H9 (cell line): ENCODE measurements at regions not wholly inside any gene's neighbourhood (a gene's known extent, or its start where the extent isn't known, plus 50 kb on each side); places are given as distances from the start of the nearest gene placed in this dataset.

Source experiments
- DNase-seq: peaks from one replicate; pipeline ENCODE4 v3.0.0-alpha.2; 2017
- H2AFZ ChIP-seq: one replicate; pipeline ENCODE4 v1.6.1; 2013; ENCODE audit warnings: mild to moderate bottlenecking, low read length, control low read depth, moderate library complexity
- H2AK5ac ChIP-seq: 2 replicates; pipeline ENCODE4 v1.6.1; 2013; ENCODE audit warnings: low read length, control low read depth, mixed read lengths; ENCODE audit not compliant: insufficient read length
- H2BK120ac ChIP-seq: one replicate; pipeline ENCODE4 v1.6.1; 2013; ENCODE audit warnings: low read depth, mild to moderate bottlenecking, low read length, control low read depth, inconsistent platforms; ENCODE audit not compliant: poor library complexity, severe bottlenecking
- H2BK12ac ChIP-seq: 2 replicates; pipeline ENCODE4 v1.6.1; 2013; ENCODE audit warnings: low read length, control low read depth, mixed read lengths, low read depth; ENCODE audit not compliant: insufficient read length
- H2BK15ac ChIP-seq: 2 replicates; pipeline ENCODE4 v1.6.1; 2013; ENCODE audit warnings: low read depth, low read length, control low read depth
- H2BK20ac ChIP-seq: one replicate; pipeline ENCODE4 v1.6.1; 2013; ENCODE audit warnings: low read depth, mild to moderate bottlenecking, low read length, control low read depth, inconsistent platforms; ENCODE audit not compliant: poor library complexity, severe bottlenecking
- H2BK5ac ChIP-seq: 2 replicates; pipeline ENCODE4 v1.6.1; 2013; ENCODE audit warnings: low read length, control low read depth, mixed read lengths; ENCODE audit not compliant: insufficient read length
- H3K14ac ChIP-seq: 2 replicates; pipeline ENCODE4 v1.6.1; 2013; ENCODE audit warnings: low read length, control low read depth; ENCODE audit not compliant: insufficient read depth
- H3K18ac ChIP-seq: 2 replicates; pipeline ENCODE4 v1.6.1; 2013; ENCODE audit warnings: low read depth, mild to moderate bottlenecking, mixed read lengths, low read length, control low read depth; ENCODE audit not compliant: insufficient read length
- H3K23ac ChIP-seq: 2 replicates; pipeline ENCODE4 v1.6.1; 2013; ENCODE audit warnings: low read length, control low read depth, mixed read lengths, low read depth; ENCODE audit not compliant: insufficient read length
- H3K23me2 ChIP-seq: 2 replicates; pipeline ENCODE4 v1.6.1; 2013; ENCODE audit warnings: low read depth, mild to moderate bottlenecking, mixed read lengths, low read length, control low read depth; ENCODE audit not compliant: insufficient read length, poor library complexity, severe bottlenecking
- H3K27ac ChIP-seq: 2 replicates; pipeline ENCODE4 v1.5.1; 2013; ENCODE audit warnings: low read length, control low read depth, mixed read lengths, low read depth; ENCODE audit not compliant: insufficient read length
- H3K27me3 ChIP-seq: 2 replicates; pipeline ENCODE4 v1.6.1; 2013; ENCODE audit warnings: low read length, control low read depth, inconsistent platforms; ENCODE audit not compliant: insufficient read depth
- H3K4ac ChIP-seq: 2 replicates; pipeline ENCODE4 v1.6.1; 2013; ENCODE audit warnings: low read depth, mild to moderate bottlenecking, control low read depth, inconsistent platforms, low read length, moderate library complexity
- H3K4me1 ChIP-seq: 2 replicates; pipeline ENCODE4 v1.6.1; 2013; ENCODE audit warnings: low read length, control low read depth, inconsistent platforms; ENCODE audit not compliant: insufficient read depth
- H3K4me2 ChIP-seq: 2 replicates; pipeline ENCODE4 v1.6.1; 2013; ENCODE audit warnings: low read length, control low read depth, mixed read lengths; ENCODE audit not compliant: insufficient read length, insufficient read depth
- H3K56ac ChIP-seq: 2 replicates; pipeline ENCODE4 v1.6.1; 2013; ENCODE audit warnings: low read depth, mild to moderate bottlenecking, mixed read lengths, low read length, control low read depth; ENCODE audit not compliant: insufficient read length
- H3K79me1 ChIP-seq: 2 replicates; pipeline ENCODE4 v1.6.1; 2013; ENCODE audit warnings: low read depth, mild to moderate bottlenecking, moderate library complexity, low read length, control low read depth, inconsistent platforms; ENCODE audit not compliant: insufficient read depth, poor library complexity, severe bottlenecking
- H3K79me2 ChIP-seq: 2 replicates; pipeline ENCODE4 v1.6.1; 2013; ENCODE audit warnings: low read length, control low read depth, inconsistent platforms; ENCODE audit not compliant: insufficient read depth
- H3K9ac ChIP-seq: 2 replicates; pipeline ENCODE4 v1.6.1; 2013; ENCODE audit warnings: low read length, control low read depth, mixed read lengths; ENCODE audit not compliant: insufficient read length; ENCODE audit errors: extremely low read depth
- H3K9me3 ChIP-seq: one replicate; pipeline ENCODE4 v1.6.1; 2013; ENCODE audit warnings: low read depth, low read length, inconsistent platforms; ENCODE audit not compliant: control insufficient read depth
- H3T11ph ChIP-seq: one replicate; pipeline ENCODE4 v1.6.1; 2013; ENCODE audit warnings: mild to moderate bottlenecking, low read length, control low read depth, inconsistent platforms
- H4K20me1 ChIP-seq: one replicate; pipeline ENCODE4 v1.6.1; 2013; ENCODE audit not compliant: control insufficient read depth, insufficient read length, insufficient read depth
- H4K5ac ChIP-seq: 2 replicates; pipeline ENCODE4 v1.6.1; 2013; ENCODE audit warnings: low read depth, mild to moderate bottlenecking, mixed read lengths, low read length, control low read depth; ENCODE audit not compliant: insufficient read length
- H4K8ac ChIP-seq: replicated peaks from 2 replicates; pipeline ENCODE4 v1.6.1; 2013; ENCODE audit warnings: low read length, control low read depth, mixed read lengths, low read depth; ENCODE audit not compliant: insufficient read length
- H4K91ac ChIP-seq: 2 replicates; pipeline ENCODE4 v1.6.1; 2013; ENCODE audit warnings: low read depth, mild to moderate bottlenecking, moderate library complexity, mixed read lengths, low read length, control low read depth; ENCODE audit not compliant: insufficient read length
- H3K27ac Mint-ChIP-seq, 3 experiments: 2 replicates in 2 of 3; 3 replicates in 1 of 3; pipeline ENCODE4 v1.8.0; 2020 to 2021; ENCODE audit warnings: mixed read lengths in 3 of 3, mild to moderate bottlenecking in 1 of 3, moderate library complexity in 1 of 3
- H3K27me3 Mint-ChIP-seq: 2 replicates; pipeline ENCODE4 v1.8.0; 2021; ENCODE audit warnings: low read depth, mild to moderate bottlenecking, moderate library complexity, mixed read lengths
- H3K36me3 Mint-ChIP-seq, 3 experiments: 2 replicates in 2 of 3; 3 replicates in 1 of 3; pipeline ENCODE4 v1.8.0; 2020 to 2021; ENCODE audit warnings: low read depth in 3 of 3, mixed read lengths in 3 of 3; ENCODE audit not compliant: insufficient read depth in 1 of 3
- H3K4me1 Mint-ChIP-seq, 2 experiments: 2 replicates each; pipeline ENCODE4 v1.8.0; 2020; ENCODE audit warnings: mixed read lengths in 2 of 2
- H3K4me3 Mint-ChIP-seq, 2 experiments: 2 replicates in 1 of 2; 3 replicates in 1 of 2; pipeline ENCODE4 v1.8.0; 2020 to 2021; ENCODE audit warnings: mild to moderate bottlenecking in 2 of 2, mixed read lengths in 2 of 2, moderate library complexity in 1 of 2
- H3K9me3 Mint-ChIP-seq, 2 experiments: 2 replicates in 1 of 2; 3 replicates in 1 of 2; pipeline ENCODE4 v1.8.0; 2020; ENCODE audit warnings: mild to moderate bottlenecking in 2 of 2, mixed read lengths in 2 of 2, moderate library complexity in 1 of 2
- TF ChIP-seq, protein P1 (sequence below): fragments of 200-600 bp; sonication (generic); conservative IDR thresholded peaks from 3 replicates; pipeline ENCODE4 v1.8.0; 2021; ENCODE audit warnings: antibody characterized with exemption, mild to moderate bottlenecking

DNA sequence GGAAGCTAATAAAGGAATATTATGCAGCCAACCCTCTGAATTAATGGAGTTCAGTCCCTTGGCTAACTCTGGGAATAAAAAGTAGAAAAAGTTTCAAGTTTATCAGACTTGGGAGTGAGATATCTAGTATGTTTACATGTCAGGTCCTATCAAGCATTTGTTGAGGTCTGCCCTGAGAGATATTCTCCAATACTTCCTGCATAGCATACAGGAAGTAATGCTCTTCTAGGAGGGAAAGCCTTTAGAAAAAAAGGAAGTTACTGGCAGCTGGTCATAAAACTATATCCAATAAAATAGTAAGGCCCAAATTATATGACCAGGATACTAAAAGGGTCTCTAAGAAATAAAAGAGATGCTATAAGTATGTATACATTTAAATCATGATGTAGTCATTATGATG, 594.1 kb upstream of the FTMT start:
- H2BK12ac ChIP-seq: no peak overlapping the region
- H3K14ac ChIP-seq: no peak overlapping the region
- H3K18ac ChIP-seq: no peak overlapping the region
- no peak overlapping the region for H3K4ac ChIP-seq
- H3K79me1 ChIP-seq: no peaks in the 10 kb centered on the region
- no peak overlapping the region for H4K5ac ChIP-seq
- no peak overlapping the region for H3T11ph ChIP-seq
- no peak overlapping the region for H3K4me2 ChIP-seq
- H2AFZ ChIP-seq: no peak overlapping the region
- no peak overlapping the region for H2AK5ac ChIP-seq
- TF ChIP-seq, protein P1, sequence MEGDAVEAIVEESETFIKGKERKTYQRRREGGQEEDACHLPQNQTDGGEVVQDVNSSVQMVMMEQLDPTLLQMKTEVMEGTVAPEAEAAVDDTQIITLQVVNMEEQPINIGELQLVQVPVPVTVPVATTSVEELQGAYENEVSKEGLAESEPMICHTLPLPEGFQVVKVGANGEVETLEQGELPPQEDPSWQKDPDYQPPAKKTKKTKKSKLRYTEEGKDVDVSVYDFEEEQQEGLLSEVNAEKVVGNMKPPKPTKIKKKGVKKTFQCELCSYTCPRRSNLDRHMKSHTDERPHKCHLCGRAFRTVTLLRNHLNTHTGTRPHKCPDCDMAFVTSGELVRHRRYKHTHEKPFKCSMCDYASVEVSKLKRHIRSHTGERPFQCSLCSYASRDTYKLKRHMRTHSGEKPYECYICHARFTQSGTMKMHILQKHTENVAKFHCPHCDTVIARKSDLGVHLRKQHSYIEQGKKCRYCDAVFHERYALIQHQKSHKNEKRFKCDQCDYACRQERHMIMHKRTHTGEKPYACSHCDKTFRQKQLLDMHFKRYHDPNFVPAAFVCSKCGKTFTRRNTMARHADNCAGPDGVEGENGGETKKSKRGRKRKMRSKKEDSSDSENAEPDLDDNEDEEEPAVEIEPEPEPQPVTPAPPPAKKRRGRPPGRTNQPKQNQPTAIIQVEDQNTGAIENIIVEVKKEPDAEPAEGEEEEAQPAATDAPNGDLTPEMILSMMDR: no peak
- no peak overlapping the region for H4K91ac ChIP-seq
- no peaks in the 10 kb centered on the region for H3K23me2 ChIP-seq
- no peak overlapping the region for H3K56ac ChIP-seq
- H3K4me1 Mint-ChIP-seq: no peaks in the 10 kb centered on the region
- H2BK120ac ChIP-seq: no peak overlapping the region
- H3K27ac ChIP-seq: no peak overlapping the region
- no peaks in the 10 kb centered on the region for H3K9me3 Mint-ChIP-seq
- H3K9me3 ChIP-seq: no peaks in the 10 kb centered on the region
- H3K4me3 Mint-ChIP-seq: no peak overlapping the region
- no peaks in the 10 kb centered on the region for H3K79me2 ChIP-seq
- no peaks in the 10 kb centered on the region for H3K4me1 ChIP-seq
- no peak for DNase-seq
- H3K27me3 ChIP-seq: no peaks in the 10 kb centered on the region
- no peak overlapping the region for H2BK20ac ChIP-seq
- H3K27me3 Mint-ChIP-seq: no peaks in the 10 kb centered on the region
- H4K8ac ChIP-seq: no peak overlapping the region
- H3K23ac ChIP-seq: no peak overlapping the region
- no peak overlapping the region for H2BK5ac ChIP-seq
- H2BK15ac ChIP-seq: no peak overlapping the region
- H3K27ac Mint-ChIP-seq: no peak overlapping the region
- H4K20me1 ChIP-seq: no peaks in the 10 kb centered on the region
- no peak overlapping the region for H3K9ac ChIP-seq
- H3K36me3 Mint-ChIP-seq: no peaks in the 10 kb centered on the region
